ENCODE measurements at regions not wholly inside any gene's neighbourhood (a gene's known extent, or its start where the extent isn't known, plus 50 kb on each side); places are given as distances from the start of the nearest gene placed in this dataset.

- TF ChIP-seq CTCF (conservative IDR thresholded peaks at IDR 0.05; ENCODE audit: low read depth in 2 of 2) (no peak), STAT1 (IDR thresholded peaks at IDR 0.05; ENCODE audit: unreplicated experiment) (no peak), ZNF462 (CRISPR knock-in tag; IDR thresholded peaks at IDR 0.05) (no peak), CREB1 (CRISPR knock-in tag; IDR thresholded peaks at IDR 0.05; ENCODE audit: low read depth) (no peak), EZH2phosphoT487 (IDR thresholded peaks at IDR 0.05; ENCODE audit: unreplicated experiment) (no peak)
Measured at GRCh38 chr5:18057725-18058124, 423.5 kb downstream of the TAF11L14 start (continued).

- no peaks in the 10 kb centered on the region for H3K27me3 Mint-ChIP-seq (ENCODE audit: insufficient read depth, low read depth, poor library complexity)
- no peak overlapping the region for H3K4me3 Mint-ChIP-seq
- Histone ChIP-seq H3K79me2 (replicated peaks; ENCODE audit: insufficient read depth) (no peaks in the 10 kb centered on the region), H3K27me3 (ENCODE audit: insufficient read depth) (no peaks in the 10 kb centered on the region), H3K36me3 (ENCODE audit: insufficient read depth) (no peaks in the 10 kb centered on the region), H3K9me2 (ENCODE audit: insufficient read depth) (peaks cover 11% of the 10 kb centered on the region; the same call in 1 of the 2 replicates), H3F3A (replicated peaks; ENCODE audit: low read depth) (no peaks in the 10 kb centered on the region), H3K4me2 (no peak overlapping the region), H2AFZ (no peak overlapping the region), H3K4me1 (ENCODE audit: insufficient read depth) (no peaks in the 10 kb centered on the region), H4K20me1 (replicated peaks; ENCODE audit: insufficient read depth) (no peaks in the 10 kb centered on the region), H3K27ac (ENCODE audit: low read depth) (no peak overlapping the region), H3K4me3 (no peak overlapping the region)
- no peaks in the 10 kb centered on the region for H3K36me3 Mint-ChIP-seq (ENCODE audit: low read depth)
- no peaks in the 10 kb centered on the region for H3K4me1 Mint-ChIP-seq
- ATAC-seq (no peak), DNase-seq (ENCODE audit: low spot score) (no peak)
- no peaks in the 10 kb centered on the region for H3K9me3 Mint-ChIP-seq
- no peak overlapping the region; the same call in 1 of the 2 replicates for H3K27ac Mint-ChIP-seq
- TF ChIP-seq EZH2 (IDR thresholded peaks at IDR 0.05; ENCODE audit: low read depth, unreplicated experiment) (no peak), ETS1 (IDR thresholded peaks at IDR 0.05) (no peak), CTCF (conservative IDR thresholded peaks at IDR 0.05; ENCODE audit: low read depth in 2 of 2) (no peak), ZNF331 (CRISPR knock-in tag; IDR thresholded peaks at IDR 0.05; ENCODE audit: low read depth) (no peak)
Measured at GRCh38 chr5:18067615-18068014, 433.4 kb downstream of the TAF11L14 start.
